ENCODE measurements at regions not wholly inside any gene's neighbourhood (a gene's known extent, or its start where the extent isn't known, plus 50 kb on each side); places are given as distances from the start of the nearest gene placed in this dataset.

- no peak for TF ChIP-seq SIN3A (IDR thresholded peaks at IDR 0.05; ENCODE audit: borderline replicate concordance, insufficient read depth, low read length)
- no peak for TF ChIP-seq REST (IDR thresholded peaks at IDR 0.05; ENCODE audit: insufficient read depth in 1 of 2, low read depth in 2 of 2, low read length in 2 of 2)
- TF ChIP-seq POLR2AphosphoS5 (IDR thresholded peaks at IDR 0.05; ENCODE audit: low read depth, low read length) = no peak
- no peak for TF ChIP-seq TAF1 (IDR thresholded peaks at IDR 0.05; ENCODE audit: borderline replicate concordance, insufficient read depth, low read length)
- no peak for TF ChIP-seq FOXP2 (optimal IDR thresholded peaks at IDR 0.05; ENCODE audit: borderline replicate concordance, extremely low read depth, extremely low read length, insufficient read depth)
These were observed 790.1 kb downstream of the TLE1 start for GRCh38 chr9:80899208-80899607.

DNA sequence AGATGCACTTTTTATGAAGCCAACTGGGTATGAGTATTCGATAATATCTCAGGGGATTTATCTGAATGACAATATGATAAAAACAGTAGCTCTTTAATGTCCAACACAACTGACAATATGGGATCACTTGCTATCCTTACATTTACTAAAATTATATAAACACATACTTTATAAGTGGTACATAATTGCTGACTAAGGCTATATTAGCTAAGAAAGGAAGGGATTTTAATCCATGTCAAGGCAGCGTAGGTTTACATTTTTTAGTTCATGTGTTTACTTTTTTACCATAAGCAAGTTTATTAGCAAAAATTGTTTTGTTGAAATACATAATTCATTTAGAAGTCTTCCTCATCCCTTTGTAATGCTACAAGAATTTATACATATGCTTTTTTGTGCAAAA is 796.2 kb downstream of the TLE1 start:
- no peak for TF ChIP-seq SIN3A (IDR thresholded peaks at IDR 0.05; ENCODE audit: borderline replicate concordance, insufficient read depth, low read length)
- no peak for TF ChIP-seq FOXP2 (optimal IDR thresholded peaks at IDR 0.05; ENCODE audit: borderline replicate concordance, extremely low read depth, extremely low read length, insufficient read depth)
- no peak for TF ChIP-seq POLR2AphosphoS5 (IDR thresholded peaks at IDR 0.05; ENCODE audit: low read depth, low read length)
- no peak for TF ChIP-seq TAF1 (IDR thresholded peaks at IDR 0.05; ENCODE audit: borderline replicate concordance, insufficient read depth, low read length)
- no peak for TF ChIP-seq REST (IDR thresholded peaks at IDR 0.05; ENCODE audit: insufficient read depth in 1 of 2, low read depth in 2 of 2, low read length in 2 of 2)

DNA sequence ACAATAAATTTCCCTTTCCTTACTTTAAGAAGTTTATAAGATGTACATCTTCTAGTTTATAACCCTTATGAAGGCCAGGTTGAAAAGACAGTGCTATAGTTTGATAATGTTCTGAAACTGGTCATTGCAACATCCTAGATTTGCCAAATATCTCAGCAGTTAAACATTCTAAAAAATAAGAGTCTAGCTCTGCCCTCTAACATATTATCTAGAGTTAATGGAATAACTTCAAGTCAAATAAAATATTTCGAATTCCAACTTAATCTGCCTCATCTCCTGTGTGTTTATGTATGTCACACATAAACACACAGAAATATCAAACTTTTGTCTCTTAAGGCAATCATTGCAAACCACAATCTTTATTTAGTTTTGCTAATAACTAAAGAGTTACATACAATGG is 796.6 kb downstream of the TLE1 start:
- TF ChIP-seq FOXP2 (optimal IDR thresholded peaks at IDR 0.05; ENCODE audit: borderline replicate concordance, extremely low read depth, extremely low read length, insufficient read depth) (no peak), TAF1 (IDR thresholded peaks at IDR 0.05; ENCODE audit: borderline replicate concordance, insufficient read depth, low read length) (no peak), REST (IDR thresholded peaks at IDR 0.05; ENCODE audit: insufficient read depth in 1 of 2, low read depth in 2 of 2, low read length in 2 of 2) (no peak), SIN3A (IDR thresholded peaks at IDR 0.05; ENCODE audit: borderline replicate concordance, insufficient read depth, low read length) (no peak), POLR2AphosphoS5 (IDR thresholded peaks at IDR 0.05; ENCODE audit: low read depth, low read length) (no peak)

DNA sequence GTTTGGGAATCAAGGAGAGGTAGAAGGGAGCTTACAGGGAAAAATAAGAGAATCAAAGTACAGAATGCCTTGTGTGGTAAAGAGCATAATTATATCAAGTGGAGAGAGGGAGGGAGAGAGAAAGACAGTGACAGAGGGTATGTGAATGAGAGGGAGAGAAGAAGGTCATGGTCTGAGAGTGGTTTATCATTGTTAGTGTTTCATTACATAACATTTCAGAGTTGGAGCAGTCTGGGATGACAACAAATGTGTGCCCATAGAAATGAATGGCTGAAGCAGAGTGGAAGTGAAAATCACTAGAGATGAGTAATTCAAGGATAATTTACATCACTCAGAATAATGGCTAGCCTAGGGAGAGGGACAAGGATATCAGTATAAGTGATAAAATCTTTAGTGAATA is 799.2 kb downstream of the TLE1 start:
- TF ChIP-seq TAF1 (IDR thresholded peaks at IDR 0.05; ENCODE audit: borderline replicate concordance, insufficient read depth, low read length) = no peak

- TF ChIP-seq SIN3A (IDR thresholded peaks at IDR 0.05; ENCODE audit: borderline replicate concordance, insufficient read depth, low read length) (no peak), FOXP2 (optimal IDR thresholded peaks at IDR 0.05; ENCODE audit: borderline replicate concordance, extremely low read depth, extremely low read length, insufficient read depth) (no peak), REST (IDR thresholded peaks at IDR 0.05; ENCODE audit: insufficient read depth in 1 of 2, low read depth in 2 of 2, low read length in 2 of 2) (no peak), POLR2AphosphoS5 (IDR thresholded peaks at IDR 0.05; ENCODE audit: low read depth, low read length) (no peak), TAF1 (IDR thresholded peaks at IDR 0.05; ENCODE audit: borderline replicate concordance, insufficient read depth, low read length) (no peak)
These were observed 803.5 kb downstream of the TLE1 start for GRCh38 chr9:80885894-80886293.
